ENCODE measurements at regions not wholly inside any gene's neighbourhood (a gene's known extent, or its start where the extent isn't known, plus 50 kb on each side); places are given as distances from the start of the nearest gene placed in this dataset.

DNA sequence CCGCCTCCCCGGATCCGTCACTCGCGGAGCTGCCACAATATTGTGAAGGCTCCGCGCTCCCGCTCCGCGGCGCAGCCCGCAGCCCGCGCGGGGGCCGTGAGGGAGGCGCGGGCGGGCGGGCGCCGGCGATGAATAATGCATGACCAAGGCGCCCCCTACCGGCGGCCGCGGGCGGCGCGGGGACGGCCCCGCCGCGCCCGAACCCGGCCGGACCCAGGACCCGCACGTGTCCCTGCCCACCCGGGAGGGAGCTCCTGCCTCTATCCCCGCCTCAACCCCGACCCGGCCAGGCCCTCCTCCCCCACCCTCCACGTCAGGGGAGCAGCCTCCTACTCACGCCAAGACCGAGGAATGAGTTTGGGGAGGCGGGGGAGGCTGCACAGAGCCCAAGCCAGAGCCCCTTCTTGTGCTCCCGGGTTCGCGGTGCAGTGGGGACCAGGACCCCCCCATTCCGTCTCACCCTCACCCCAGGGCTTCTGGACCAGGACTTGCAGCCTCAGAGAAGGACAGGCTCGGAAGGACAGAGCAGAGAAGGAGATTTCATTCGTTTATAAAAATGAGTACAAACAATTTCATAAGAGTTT, 70.8 kb upstream of the CASZ1 start:
- DNase-seq (ENCODE audit: low spot score) (peak; percentile 62), ATAC-seq (ENCODE audit: low FRiP score) (peak; percentile 78)
- TF ChIP-seq, protein P1, sequence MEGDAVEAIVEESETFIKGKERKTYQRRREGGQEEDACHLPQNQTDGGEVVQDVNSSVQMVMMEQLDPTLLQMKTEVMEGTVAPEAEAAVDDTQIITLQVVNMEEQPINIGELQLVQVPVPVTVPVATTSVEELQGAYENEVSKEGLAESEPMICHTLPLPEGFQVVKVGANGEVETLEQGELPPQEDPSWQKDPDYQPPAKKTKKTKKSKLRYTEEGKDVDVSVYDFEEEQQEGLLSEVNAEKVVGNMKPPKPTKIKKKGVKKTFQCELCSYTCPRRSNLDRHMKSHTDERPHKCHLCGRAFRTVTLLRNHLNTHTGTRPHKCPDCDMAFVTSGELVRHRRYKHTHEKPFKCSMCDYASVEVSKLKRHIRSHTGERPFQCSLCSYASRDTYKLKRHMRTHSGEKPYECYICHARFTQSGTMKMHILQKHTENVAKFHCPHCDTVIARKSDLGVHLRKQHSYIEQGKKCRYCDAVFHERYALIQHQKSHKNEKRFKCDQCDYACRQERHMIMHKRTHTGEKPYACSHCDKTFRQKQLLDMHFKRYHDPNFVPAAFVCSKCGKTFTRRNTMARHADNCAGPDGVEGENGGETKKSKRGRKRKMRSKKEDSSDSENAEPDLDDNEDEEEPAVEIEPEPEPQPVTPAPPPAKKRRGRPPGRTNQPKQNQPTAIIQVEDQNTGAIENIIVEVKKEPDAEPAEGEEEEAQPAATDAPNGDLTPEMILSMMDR (IDR thresholded peaks at IDR 0.05), result peak in 2 of 3 donors; percentile 39 to 72

DNA sequence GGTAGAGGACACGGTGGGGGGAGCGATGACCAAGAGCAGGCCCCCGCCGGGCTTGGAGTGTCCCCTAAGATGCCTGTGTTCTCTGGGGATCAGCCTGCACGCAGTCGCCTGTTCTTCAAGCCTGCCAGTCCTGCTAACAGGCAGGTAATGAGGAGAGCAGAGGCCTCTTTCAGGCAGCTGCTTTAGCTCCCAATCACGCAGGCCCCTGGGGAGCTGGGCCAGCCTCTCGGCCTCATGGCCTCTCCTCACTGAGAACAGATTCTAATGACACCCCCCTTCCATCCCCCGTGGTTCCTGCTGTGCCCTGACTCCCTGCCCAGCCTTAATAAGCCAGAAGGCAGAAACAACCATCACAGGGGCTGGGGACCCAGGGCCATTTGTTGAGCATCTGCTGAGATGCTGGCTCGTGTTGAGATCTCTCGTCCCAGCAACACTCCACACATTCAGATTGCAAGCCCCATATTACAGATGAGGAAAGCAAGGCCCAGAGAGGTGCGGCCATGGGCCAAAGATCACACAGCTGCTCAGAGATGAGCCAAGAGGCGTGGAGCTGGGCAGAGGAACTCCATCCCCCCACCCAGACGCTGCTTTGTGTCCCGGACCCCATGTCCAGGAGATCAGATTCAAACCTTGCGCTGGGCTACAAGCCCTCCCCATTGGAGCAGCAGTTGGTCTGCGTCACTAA, 71.6 kb upstream of the CASZ1 start:
- ATAC-seq (ENCODE audit: low FRiP score) (no peak), DNase-seq (ENCODE audit: low spot score) (no peak)
- TF ChIP-seq, protein P1 (IDR thresholded peaks at IDR 0.05), result no peak

DNA sequence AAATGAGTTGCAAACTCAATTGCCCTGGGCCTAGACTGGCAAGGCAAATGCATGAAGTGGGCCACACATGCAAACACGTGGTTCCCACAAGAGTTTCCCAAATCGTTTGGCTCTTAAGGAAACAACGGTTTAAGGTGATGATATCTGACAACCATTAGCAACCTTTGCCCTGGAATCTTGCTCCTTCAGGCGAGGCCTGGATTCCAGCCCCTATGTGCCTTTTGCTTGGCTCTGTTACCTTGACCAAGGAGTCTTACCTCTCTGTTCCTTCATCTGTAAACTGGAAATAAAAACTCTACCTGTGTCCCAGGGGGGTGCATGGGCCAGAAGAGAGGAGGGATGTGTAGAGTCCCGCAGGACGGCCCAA, 72.1 kb upstream of the CASZ1 start:
- ATAC-seq (ENCODE audit: low FRiP score) (no peak), DNase-seq (ENCODE audit: low spot score) (no peak)
- TF ChIP-seq, protein P1 (IDR thresholded peaks at IDR 0.05), result no peak

DNA sequence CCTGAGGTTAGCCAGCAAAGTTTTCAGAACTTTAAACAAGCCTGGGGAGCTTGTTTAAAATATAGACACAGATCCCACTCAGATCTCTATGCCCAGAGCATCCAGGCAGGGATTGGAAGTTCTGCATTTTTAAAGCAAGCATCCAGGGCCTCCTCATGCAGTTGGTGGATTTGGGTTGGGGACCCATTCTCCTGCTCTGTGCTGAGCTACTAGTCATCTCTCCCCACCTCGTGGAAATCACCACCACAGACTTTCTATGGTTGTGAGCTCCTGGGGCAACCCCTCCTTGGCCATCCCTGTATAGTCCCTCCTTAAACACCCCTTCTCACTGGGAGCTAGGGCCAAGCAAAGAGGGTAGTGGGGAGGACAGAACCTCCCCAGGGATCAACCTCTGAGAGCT, 73.5 kb upstream of the CASZ1 start:
- TF ChIP-seq, protein P1 (IDR thresholded peaks at IDR 0.05), result no peak
- ATAC-seq (ENCODE audit: low FRiP score) (no peak), DNase-seq (ENCODE audit: low spot score) (no peak)

DNA sequence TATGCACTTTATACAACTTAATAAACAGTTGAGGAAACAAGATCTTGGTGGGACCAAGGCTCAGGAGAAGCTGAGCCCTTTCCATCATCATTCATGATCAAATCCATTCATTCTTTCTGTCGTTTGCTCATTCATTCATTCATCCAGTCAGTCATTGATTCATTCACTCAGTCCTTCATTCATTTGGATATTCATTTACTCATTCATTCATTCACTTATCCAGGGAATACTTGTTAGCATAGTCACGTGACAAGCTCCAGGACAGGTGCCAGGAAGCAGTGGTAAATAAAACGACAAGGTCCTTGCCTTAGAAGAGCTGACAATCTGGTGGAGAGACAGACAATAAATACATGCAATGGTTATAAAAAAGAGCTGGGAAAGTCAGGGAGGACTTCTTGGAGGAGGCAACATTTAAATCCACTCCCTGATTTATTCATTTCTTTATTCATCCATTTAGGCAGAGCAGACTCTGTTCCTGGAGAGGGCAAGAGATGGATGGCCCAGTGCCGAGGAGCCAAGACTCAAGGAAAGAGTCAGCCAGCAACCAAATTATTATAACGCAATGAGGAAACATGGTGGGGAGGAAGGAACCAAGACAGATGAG, 74.1 kb upstream of the CASZ1 start:
- no peak for DNase-seq (ENCODE audit: low spot score)
- TF ChIP-seq, protein P1 (IDR thresholded peaks at IDR 0.05), result no peak
- ATAC-seq (ENCODE audit: low FRiP score), result no peak

DNA sequence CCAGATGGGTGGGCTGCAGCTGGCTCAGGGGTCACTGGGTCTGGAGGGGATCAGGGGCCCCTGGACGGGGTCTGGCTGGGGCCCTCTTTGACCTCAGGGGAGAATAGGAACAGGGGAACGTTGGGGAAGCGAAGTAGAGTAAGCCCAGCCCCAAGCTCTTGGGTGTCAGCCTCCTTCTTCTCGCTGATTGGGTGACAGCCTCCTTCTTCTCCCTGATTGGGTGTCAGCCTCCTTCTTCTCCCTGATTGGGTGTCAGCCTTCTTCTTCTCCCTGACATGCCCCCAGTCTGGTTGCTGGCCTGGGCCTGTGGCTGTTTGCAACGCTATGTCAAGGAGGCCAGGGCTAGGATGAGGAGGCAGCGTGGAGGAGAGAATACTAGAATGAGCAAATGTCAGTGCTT, 76.7 kb upstream of the CASZ1 start:
- ATAC-seq (ENCODE audit: low FRiP score), result no peak
- DNase-seq (ENCODE audit: low spot score), result no peak
- TF ChIP-seq, protein P1 (IDR thresholded peaks at IDR 0.05), result no peak

DNA sequence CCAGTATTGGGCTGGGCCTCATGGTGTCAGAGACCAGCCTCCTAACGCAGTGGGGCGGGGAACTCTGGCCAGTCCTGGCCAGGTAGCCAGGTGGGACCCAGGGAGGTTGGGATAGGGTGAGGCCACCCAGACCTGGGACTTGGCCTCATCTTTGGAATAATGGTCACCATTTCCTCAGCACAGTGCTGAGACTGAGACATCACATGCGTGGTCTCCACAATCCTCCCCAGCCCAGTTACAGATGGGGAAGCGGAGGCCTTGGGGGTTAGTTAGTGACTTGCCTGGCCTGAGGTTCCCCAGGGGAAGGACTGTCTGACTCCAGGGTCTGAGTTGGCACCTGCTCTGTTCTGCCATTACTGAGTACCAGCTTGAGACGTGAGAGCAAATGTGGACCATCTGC, 77.9 kb upstream of the CASZ1 start:
- ATAC-seq (ENCODE audit: low FRiP score) (no peak), DNase-seq (ENCODE audit: low spot score) (no peak)
- TF ChIP-seq, protein P1 (IDR thresholded peaks at IDR 0.05), result no peak
